HEK293 (cell line): ENCODE measurements at regions not wholly inside any gene's neighbourhood (a gene's known extent, or its start where the extent isn't known, plus 50 kb on each side); places are given as distances from the start of the nearest gene placed in this dataset.

Experiments used
- CTCF ChIA-PET: fragments of 350-600 bp; formaldehyde crosslinking; extraction: SDS; loops from one replicate; lab custom pipeline; 2021; ENCODE audit warnings: antibody characterized with exemption; lab: Yijun Ruan, JAX
- POLR2A ChIA-PET: fragments of 300-600 bp; formaldehyde crosslinking; extraction: SDS; loops from one replicate; lab custom pipeline; 2020; ENCODE audit warnings: antibody characterized with exemption, inconsistent platforms; lab: Yijun Ruan, JAX
- H3K27ac ChIP-seq: fragments of 200-500 bp; sonication (Bioruptor generic); 2 replicates; pipeline ENCODE4 v1.5.1; 2014; ENCODE audit warnings: low read depth, low read length, control low read depth, inconsistent platforms; ENCODE audit errors: extremely low read depth
- H3K36me3 ChIP-seq, 2 experiments: fragments of 200-500 bp in 1 of 2; sonication (Bioruptor generic) in 1 of 2; 1 replicate in 1 of 2; 2 replicates in 1 of 2; pipeline ENCODE4 v1.5.1; 2014 to 2017; ENCODE audit warnings: inconsistent platforms in 2 of 2, low read length in 2 of 2; ENCODE audit not compliant: control insufficient read depth in 2 of 2, insufficient read depth in 1 of 2
- H3K4me1 ChIP-seq: fragments of 200-500 bp; sonication (Bioruptor generic); 2 replicates; pipeline ENCODE4 v1.5.1; 2014; ENCODE audit warnings: mild to moderate bottlenecking, low read length, inconsistent platforms; ENCODE audit not compliant: control insufficient read depth, insufficient read depth
- H3K4me3 ChIP-seq: 2 replicates; pipeline ENCODE4 v1.5.1; 2011; ENCODE audit warnings: low read depth, mild to moderate bottlenecking, control low read depth, low read length, moderate library complexity
- H3K9me3 ChIP-seq: fragments of 200-500 bp; sonication (Bioruptor generic); 2 replicates; pipeline ENCODE4 v1.5.1; 2014; ENCODE audit warnings: low read depth, low read length, inconsistent platforms; ENCODE audit not compliant: control insufficient read depth, insufficient read depth
- HOXC10 ChIP-seq: sonication (generic); formaldehyde crosslinking; IDR thresholded peaks from 2 replicates; pipeline ENCODE4 v1.8.1; 2023; ENCODE audit warnings: mild to moderate bottlenecking, missing genetic modification reagents
- ZBTB8A ChIP-seq: fragments of 450-650 bp; formaldehyde crosslinking; IDR thresholded peaks from 2 replicates; pipeline ENCODE4 v1.5.1; 2016; ENCODE audit warnings: missing biosample characterization, missing genetic modification characterization
- ZNF112 ChIP-seq: fragments of 450-650 bp; formaldehyde crosslinking; IDR thresholded peaks from 2 replicates; pipeline ENCODE4 v1.5.0; 2017; ENCODE audit warnings: missing biosample characterization, missing genetic modification characterization
- ZNF2 ChIP-seq: fragments of 450-650 bp; formaldehyde crosslinking; IDR thresholded peaks from 2 replicates; pipeline ENCODE4 v1.5.1; 2016; ENCODE audit warnings: missing biosample characterization, missing genetic modification characterization
- ZNF223 ChIP-seq: fragments of 450-650 bp; formaldehyde crosslinking; IDR thresholded peaks from 2 replicates; pipeline ENCODE4 v1.5.1; 2016; ENCODE audit warnings: missing biosample characterization, missing genetic modification characterization
- ZNF248 ChIP-seq: fragments of 450-650 bp; formaldehyde crosslinking; IDR thresholded peaks from 2 replicates; pipeline ENCODE4 v1.5.1; 2017; ENCODE audit warnings: missing biosample characterization, missing genetic modification characterization
- ZNF341 ChIP-seq: fragments of 450-650 bp; formaldehyde crosslinking; IDR thresholded peaks from 2 replicates; pipeline ENCODE4; 2016; ENCODE audit warnings: low read depth, missing biosample characterization, missing genetic modification characterization
- ZNF354C ChIP-seq: fragments of 450-650 bp; formaldehyde crosslinking; IDR thresholded peaks from 2 replicates; pipeline ENCODE4 v1.5.1; 2016; ENCODE audit warnings: missing biosample characterization, missing genetic modification characterization, low read depth, borderline replicate concordance
- ZNF394 ChIP-seq: fragments of 450-650 bp; formaldehyde crosslinking; IDR thresholded peaks from 2 replicates; pipeline ENCODE4 v1.5.1; 2016; ENCODE audit warnings: missing biosample characterization, missing genetic modification characterization, mild to moderate bottlenecking, moderate library complexity, borderline replicate concordance
- ZNF529 ChIP-seq: fragments of 450-650 bp; formaldehyde crosslinking; IDR thresholded peaks from 2 replicates; pipeline ENCODE4 v1.5.1; 2017; ENCODE audit warnings: missing genetic modification characterization, missing biosample characterization; ENCODE audit not compliant: insufficient replicate concordance
- ZNF561 ChIP-seq: fragments of 450-650 bp; IDR thresholded peaks from 2 replicates; pipeline ENCODE4 v1.5.1; 2018; ENCODE audit warnings: missing biosample characterization, missing genetic modification characterization, borderline replicate concordance
- ZNF701 ChIP-seq: fragments of 450-650 bp; formaldehyde crosslinking; IDR thresholded peaks from 2 replicates; pipeline ENCODE4 v1.5.1; 2016; ENCODE audit warnings: missing biosample characterization, missing genetic modification characterization
- ZNF843 ChIP-seq: fragments of 450-650 bp; formaldehyde crosslinking; IDR thresholded peaks from 2 replicates; pipeline ENCODE4 v1.5.1; 2016; ENCODE audit warnings: missing biosample characterization, missing genetic modification characterization
- TF ChIP-seq, protein P1 (sequence below): fragments of 450-650 bp; formaldehyde crosslinking; conservative IDR thresholded peaks from 2 replicates; pipeline ENCODE4 v1.5.1; 2016; ENCODE audit warnings: low read depth, missing biosample characterization, missing genetic modification characterization
- TF ChIP-seq, protein P2 (sequence below): fragments of 450-650 bp; formaldehyde crosslinking; IDR thresholded peaks from 2 replicates; pipeline ENCODE4 v1.5.1; 2016; ENCODE audit warnings: missing biosample characterization, missing genetic modification characterization, low read depth
- TF ChIP-seq, protein P3 (sequence below): fragments of 450-650 bp; formaldehyde crosslinking; IDR thresholded peaks from 2 replicates; pipeline ENCODE4 v1.5.0; 2017; ENCODE audit warnings: missing biosample characterization, missing genetic modification characterization, borderline replicate concordance
- TF ChIP-seq, protein P4 (sequence below): fragments of 450-650 bp; formaldehyde crosslinking; IDR thresholded peaks from 2 replicates; pipeline ENCODE4 v1.5.1; 2016; ENCODE audit warnings: missing biosample characterization, missing genetic modification characterization
- TF ChIP-seq, protein P5 (sequence below): fragments of 450-650 bp; formaldehyde crosslinking; IDR thresholded peaks from 2 replicates; pipeline ENCODE4 v1.5.1; 2016; ENCODE audit warnings: missing biosample characterization, missing genetic modification characterization
- TF ChIP-seq, protein P6 (sequence below): fragments of 450-650 bp; IDR thresholded peaks from 2 replicates; pipeline ENCODE4 v1.5.1; 2018; ENCODE audit warnings: missing biosample characterization, mild to moderate bottlenecking, missing genetic modification characterization

DNA sequence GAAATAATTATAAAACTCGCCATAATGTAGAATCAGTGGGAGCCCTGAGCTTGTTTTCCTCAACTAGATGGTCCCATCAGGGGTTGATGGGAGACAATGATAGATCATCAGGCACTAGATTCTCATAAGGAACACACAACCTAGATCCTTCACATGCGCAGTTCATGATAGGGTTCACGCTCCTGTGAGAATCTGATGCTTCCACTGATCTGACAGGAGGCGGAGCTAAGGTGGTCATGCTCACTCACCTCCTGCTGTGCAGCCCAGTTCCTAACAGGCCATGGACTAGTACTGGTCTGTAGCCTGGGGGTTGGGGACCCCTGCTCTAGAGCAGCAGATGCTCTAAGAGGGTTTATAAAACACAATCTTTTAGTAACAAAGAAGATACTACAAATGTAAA is 183.6 kb downstream of the ANXA2 start (continued):
- TF ChIP-seq, protein P1, sequence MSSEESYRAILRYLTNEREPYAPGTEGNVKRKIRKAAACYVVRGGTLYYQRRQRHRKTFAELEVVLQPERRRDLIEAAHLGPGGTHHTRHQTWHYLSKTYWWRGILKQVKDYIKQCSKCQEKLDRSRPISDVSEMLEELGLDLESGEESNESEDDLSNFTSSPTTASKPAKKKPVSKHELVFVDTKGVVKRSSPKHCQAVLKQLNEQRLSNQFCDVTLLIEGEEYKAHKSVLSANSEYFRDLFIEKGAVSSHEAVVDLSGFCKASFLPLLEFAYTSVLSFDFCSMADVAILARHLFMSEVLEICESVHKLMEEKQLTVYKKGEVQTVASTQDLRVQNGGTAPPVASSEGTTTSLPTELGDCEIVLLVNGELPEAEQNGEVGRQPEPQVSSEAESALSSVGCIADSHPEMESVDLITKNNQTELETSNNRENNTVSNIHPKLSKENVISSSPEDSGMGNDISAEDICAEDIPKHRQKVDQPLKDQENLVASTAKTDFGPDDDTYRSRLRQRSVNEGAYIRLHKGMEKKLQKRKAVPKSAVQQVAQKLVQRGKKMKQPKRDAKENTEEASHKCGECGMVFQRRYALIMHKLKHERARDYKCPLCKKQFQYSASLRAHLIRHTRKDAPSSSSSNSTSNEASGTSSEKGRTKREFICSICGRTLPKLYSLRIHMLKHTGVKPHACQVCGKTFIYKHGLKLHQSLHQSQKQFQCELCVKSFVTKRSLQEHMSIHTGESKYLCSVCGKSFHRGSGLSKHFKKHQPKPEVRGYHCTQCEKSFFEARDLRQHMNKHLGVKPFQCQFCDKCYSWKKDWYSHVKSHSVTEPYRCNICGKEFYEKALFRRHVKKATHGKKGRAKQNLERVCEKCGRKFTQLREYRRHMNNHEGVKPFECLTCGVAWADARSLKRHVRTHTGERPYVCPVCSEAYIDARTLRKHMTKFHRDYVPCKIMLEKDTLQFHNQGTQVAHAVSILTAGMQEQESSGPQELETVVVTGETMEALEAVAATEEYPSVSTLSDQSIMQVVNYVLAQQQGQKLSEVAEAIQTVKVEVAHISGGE, result no peak
- TF ChIP-seq ZNF561 (tag by site-specific recombination), result no peak
- TF ChIP-seq ZNF354C (tag by site-specific recombination), result no peak

DNA sequence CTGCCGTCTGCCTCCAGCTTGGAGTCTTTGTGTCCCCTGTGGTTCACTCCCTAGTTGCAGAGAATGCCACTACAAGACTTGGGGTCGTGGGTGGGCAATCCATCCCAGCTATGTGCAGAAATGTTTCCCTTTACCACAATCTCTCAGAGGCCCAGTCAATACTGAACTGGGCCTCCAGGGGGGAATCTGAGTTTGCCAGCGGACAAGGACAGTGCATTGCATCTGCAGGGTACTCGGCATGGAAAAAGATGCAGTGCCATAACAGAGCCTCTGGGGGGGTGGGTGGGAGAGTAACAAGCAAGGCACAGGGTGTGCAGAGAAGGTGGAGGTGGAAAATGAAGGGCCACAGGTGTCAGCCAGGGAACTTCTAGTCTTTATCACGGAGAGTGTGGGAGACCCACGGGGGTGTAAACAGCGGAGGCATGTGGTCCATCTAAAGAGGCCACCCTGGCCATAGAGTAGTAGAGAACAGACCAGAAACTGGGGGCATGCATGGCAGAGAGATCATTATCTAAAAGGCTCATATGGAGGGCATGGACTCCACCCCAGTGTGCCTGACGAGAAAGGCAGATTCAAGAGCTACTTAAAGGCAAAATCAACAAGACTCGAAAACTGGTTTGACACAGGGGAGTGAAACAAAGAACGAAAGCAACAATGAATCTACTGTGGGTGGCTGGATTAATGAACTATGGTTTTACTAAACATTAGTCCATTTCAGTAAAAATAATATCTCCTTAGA is 182.4 kb downstream of the ANXA2 start:
- Histone ChIP-seq H3K4me1 (no peaks in the 10 kb centered on the region), H3K9me3 (no peaks in the 10 kb centered on the region), H3K36me3 (no peaks in the 10 kb centered on the region), H3K4me3 (no peak overlapping the region), H3K27ac (no peak overlapping the region)
- CTCF ChIA-PET, result interaction anchor here (1.3 kb wide), 1 partner anchor 111 kb away, joined by 3 read pairs; no protein-coding TSS in a partner anchor
- TF ChIP-seq ZNF701 (tag by site-specific recombination) (no peak), ZNF2 (tag by site-specific recombination) (no peak), ZNF394 (tag by site-specific recombination) (no peak), ZNF223 (no peak)
- TF ChIP-seq, protein P2, sequence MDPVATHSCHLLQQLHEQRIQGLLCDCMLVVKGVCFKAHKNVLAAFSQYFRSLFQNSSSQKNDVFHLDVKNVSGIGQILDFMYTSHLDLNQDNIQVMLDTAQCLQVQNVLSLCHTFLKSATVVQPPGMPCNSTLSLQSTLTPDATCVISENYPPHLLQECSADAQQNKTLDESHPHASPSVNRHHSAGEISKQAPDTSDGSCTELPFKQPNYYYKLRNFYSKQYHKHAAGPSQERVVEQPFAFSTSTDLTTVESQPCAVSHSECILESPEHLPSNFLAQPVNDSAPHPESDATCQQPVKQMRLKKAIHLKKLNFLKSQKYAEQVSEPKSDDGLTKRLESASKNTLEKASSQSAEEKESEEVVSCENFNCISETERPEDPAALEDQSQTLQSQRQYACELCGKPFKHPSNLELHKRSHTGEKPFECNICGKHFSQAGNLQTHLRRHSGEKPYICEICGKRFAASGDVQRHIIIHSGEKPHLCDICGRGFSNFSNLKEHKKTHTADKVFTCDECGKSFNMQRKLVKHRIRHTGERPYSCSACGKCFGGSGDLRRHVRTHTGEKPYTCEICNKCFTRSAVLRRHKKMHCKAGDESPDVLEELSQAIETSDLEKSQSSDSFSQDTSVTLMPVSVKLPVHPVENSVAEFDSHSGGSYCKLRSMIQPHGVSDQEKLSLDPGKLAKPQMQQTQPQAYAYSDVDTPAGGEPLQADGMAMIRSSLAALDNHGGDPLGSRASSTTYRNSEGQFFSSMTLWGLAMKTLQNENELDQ (tag by site-specific recombination), result no peak
- TF ChIP-seq, protein P3, sequence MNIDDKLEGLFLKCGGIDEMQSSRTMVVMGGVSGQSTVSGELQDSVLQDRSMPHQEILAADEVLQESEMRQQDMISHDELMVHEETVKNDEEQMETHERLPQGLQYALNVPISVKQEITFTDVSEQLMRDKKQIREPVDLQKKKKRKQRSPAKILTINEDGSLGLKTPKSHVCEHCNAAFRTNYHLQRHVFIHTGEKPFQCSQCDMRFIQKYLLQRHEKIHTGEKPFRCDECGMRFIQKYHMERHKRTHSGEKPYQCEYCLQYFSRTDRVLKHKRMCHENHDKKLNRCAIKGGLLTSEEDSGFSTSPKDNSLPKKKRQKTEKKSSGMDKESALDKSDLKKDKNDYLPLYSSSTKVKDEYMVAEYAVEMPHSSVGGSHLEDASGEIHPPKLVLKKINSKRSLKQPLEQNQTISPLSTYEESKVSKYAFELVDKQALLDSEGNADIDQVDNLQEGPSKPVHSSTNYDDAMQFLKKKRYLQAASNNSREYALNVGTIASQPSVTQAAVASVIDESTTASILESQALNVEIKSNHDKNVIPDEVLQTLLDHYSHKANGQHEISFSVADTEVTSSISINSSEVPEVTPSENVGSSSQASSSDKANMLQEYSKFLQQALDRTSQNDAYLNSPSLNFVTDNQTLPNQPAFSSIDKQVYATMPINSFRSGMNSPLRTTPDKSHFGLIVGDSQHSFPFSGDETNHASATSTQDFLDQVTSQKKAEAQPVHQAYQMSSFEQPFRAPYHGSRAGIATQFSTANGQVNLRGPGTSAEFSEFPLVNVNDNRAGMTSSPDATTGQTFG (tag by site-specific recombination), result no peak
- TF ChIP-seq, protein P4, sequence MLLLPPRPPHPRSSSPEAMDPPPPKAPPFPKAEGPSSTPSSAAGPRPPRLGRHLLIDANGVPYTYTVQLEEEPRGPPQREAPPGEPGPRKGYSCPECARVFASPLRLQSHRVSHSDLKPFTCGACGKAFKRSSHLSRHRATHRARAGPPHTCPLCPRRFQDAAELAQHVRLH, result no peak
- POLR2A ChIA-PET, result no interaction called here

DNA sequence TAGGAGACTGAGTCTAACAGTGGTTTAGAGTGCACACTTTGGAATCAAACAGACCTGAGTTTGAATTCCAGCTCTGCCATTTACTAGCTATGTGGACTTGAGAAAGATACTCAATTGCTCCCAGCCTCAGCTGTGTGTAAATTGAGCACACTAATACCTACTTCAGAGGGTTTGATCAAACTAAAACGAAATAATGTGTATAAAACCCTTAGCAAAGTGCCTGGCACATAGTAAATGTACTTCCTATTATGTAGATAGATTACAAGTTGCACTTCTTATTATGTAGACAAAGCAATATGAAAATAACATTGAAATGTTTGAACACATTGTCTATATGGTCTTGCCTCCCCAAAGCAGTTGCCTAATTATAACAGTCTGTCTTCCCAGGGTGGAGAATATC is 180.6 kb downstream of the ANXA2 start:
- ChIA-PET CTCF (no interaction called here), POLR2A (no interaction called here)
- TF ChIP-seq HOXC10 (CRISPR knock-in tag), result no peak
- TF ChIP-seq, protein P5, sequence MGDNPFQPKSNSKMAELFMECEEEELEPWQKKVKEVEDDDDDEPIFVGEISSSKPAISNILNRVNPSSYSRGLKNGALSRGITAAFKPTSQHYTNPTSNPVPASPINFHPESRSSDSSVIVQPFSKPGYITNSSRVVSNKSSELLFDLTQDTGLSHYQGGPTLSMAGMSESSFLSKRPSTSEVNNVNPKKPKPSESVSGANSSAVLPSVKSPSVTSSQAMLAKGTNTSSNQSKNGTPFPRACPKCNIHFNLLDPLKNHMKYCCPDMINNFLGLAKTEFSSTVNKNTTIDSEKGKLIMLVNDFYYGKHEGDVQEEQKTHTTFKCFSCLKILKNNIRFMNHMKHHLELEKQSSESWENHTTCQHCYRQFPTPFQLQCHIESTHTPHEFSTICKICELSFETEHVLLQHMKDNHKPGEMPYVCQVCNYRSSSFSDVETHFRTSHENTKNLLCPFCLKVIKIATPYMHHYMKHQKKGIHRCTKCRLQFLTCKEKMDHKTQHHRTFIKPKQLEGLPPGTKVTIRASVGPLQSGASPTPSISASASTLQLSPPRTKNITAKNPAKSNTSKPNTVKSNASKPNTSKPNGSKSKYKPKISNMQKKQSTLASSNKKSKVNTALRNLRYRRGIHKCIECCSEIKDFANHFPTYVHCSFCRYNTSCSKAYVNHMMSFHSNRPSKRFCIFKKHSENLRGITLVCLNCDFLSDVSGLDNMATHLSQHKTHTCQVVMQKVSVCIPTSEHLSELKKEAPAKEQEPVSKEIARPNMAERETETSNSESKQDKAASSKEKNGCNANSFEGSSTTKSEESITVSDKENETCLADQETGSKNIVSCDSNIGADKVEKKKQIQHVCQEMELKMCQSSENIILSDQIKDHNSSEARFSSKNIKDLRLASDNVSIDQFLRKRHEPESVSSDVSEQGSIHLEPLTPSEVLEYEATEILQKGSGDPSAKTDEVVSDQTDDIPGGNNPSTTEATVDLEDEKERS (tag by site-specific recombination), result no peak
- TF ChIP-seq ZNF529 (tag by site-specific recombination), result no peak
- TF ChIP-seq ZNF112 (tag by site-specific recombination), result no peak
- TF ChIP-seq ZBTB8A (tag by site-specific recombination), result no peak
- TF ChIP-seq ZNF843, result no peak
- TF ChIP-seq ZNF248 (tag by site-specific recombination), result no peak
- TF ChIP-seq ZNF341 (tag by site-specific recombination), result no peak
- TF ChIP-seq, protein P6, sequence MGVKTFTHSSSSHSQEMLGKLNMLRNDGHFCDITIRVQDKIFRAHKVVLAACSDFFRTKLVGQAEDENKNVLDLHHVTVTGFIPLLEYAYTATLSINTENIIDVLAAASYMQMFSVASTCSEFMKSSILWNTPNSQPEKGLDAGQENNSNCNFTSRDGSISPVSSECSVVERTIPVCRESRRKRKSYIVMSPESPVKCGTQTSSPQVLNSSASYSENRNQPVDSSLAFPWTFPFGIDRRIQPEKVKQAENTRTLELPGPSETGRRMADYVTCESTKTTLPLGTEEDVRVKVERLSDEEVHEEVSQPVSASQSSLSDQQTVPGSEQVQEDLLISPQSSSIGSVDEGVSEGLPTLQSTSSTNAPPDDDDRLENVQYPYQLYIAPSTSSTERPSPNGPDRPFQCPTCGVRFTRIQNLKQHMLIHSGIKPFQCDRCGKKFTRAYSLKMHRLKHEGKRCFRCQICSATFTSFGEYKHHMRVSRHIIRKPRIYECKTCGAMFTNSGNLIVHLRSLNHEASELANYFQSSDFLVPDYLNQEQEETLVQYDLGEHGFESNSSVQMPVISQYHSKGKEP (tag by site-specific recombination), result no peak

More for the DNA sequence above, 180.6 kb downstream of the ANXA2 start:
- Histone ChIP-seq H3K36me3 (no peaks in the 10 kb centered on the region), H3K4me1 (no peaks in the 10 kb centered on the region), H3K9me3 (no peaks in the 10 kb centered on the region), H3K4me3 (no peak overlapping the region), H3K27ac (no peak overlapping the region)
